ENCODE measurements at regions not wholly inside any gene's neighbourhood (a gene's known extent, or its start where the extent isn't known, plus 50 kb on each side); places are given as distances from the start of the nearest gene placed in this dataset.
A peak's percentile ranks its signal among the peaks of the same experiment; 100 is the strongest.

GRCh38 chr3:102081572-102082289 lies 232.4 kb downstream of the NFKBIZ start:
- DNase-seq (ENCODE audit: low spot score) = no peak

GRCh38 chr3:102083473-102083872 lies 234.2 kb downstream of the NFKBIZ start:
- peak; percentile 56 for DNase-seq (ENCODE audit: low spot score)

GRCh38 chr3:102084006-102084405 lies 234.7 kb downstream of the NFKBIZ start:
- DNase-seq (ENCODE audit: low spot score) = no peak

- no peak for DNase-seq (ENCODE audit: low spot score)
These were observed 235.4 kb downstream of the NFKBIZ start for GRCh38 chr3:102084704-102085103.

GRCh38 chr3:102085431-102086176 lies 236.3 kb downstream of the NFKBIZ start:
- no peak for DNase-seq (ENCODE audit: low spot score)

GRCh38 chr3:102087236-102087635 lies 237.9 kb downstream of the NFKBIZ start:
- DNase-seq (ENCODE audit: low spot score) = no peak

GRCh38 chr3:102089239-102089638 lies 239.9 kb downstream of the NFKBIZ start:
- DNase-seq (ENCODE audit: low spot score) = no peak

- no peak for DNase-seq (ENCODE audit: low spot score)
These were observed 240.8 kb downstream of the NFKBIZ start for GRCh38 chr3:102089904-102090720.

- DNase-seq (ENCODE audit: low spot score) = no peak
These were observed 241.4 kb downstream of the NFKBIZ start for GRCh38 chr3:102090721-102091045.

GRCh38 chr3:102091358-102091757 lies 242.0 kb downstream of the NFKBIZ start:
- DNase-seq (ENCODE audit: low spot score) = no peak

- no peak for DNase-seq (ENCODE audit: low spot score)
These were observed 243.5 kb downstream of the NFKBIZ start for GRCh38 chr3:102092617-102093466.

- no peak for DNase-seq (ENCODE audit: low spot score)
These were observed 245.2 kb downstream of the NFKBIZ start for GRCh38 chr3:102094506-102094905.

GRCh38 chr3:102095383-102095782 lies 246.1 kb downstream of the NFKBIZ start:
- no peak for DNase-seq (ENCODE audit: low spot score)

- no peak for DNase-seq (ENCODE audit: low spot score)
These were observed 246.8 kb downstream of the NFKBIZ start for GRCh38 chr3:102096066-102096465.

- DNase-seq (ENCODE audit: low spot score) = no peak
These were observed 249.0 kb downstream of the NFKBIZ start for GRCh38 chr3:102098130-102098885.

GRCh38 chr3:102099913-102100312 lies 250.6 kb downstream of the NFKBIZ start:
- no peak for DNase-seq (ENCODE audit: low spot score)

GRCh38 chr3:102102394-102102793 lies 253.1 kb downstream of the NFKBIZ start:
- peak; percentile 54 for DNase-seq (ENCODE audit: low spot score)

- no peak for DNase-seq (ENCODE audit: low spot score)
These were observed 254.7 kb downstream of the NFKBIZ start for GRCh38 chr3:102104033-102104432.

- DNase-seq (ENCODE audit: low spot score) = no peak
These were observed 255.9 kb downstream of the NFKBIZ start for GRCh38 chr3:102105193-102105592.

GRCh38 chr3:102106416-102107097 lies 257.2 kb downstream of the NFKBIZ start:
- DNase-seq (ENCODE audit: low spot score) = no peak

Measured in HT-29 (cell line).